Left lung (tissue), 4 donors: ENCODE measurements at regions not wholly inside any gene's neighbourhood (a gene's known extent, or its start where the extent isn't known, plus 50 kb on each side); places are given as distances from the start of the nearest gene placed in this dataset.
A peak's percentile ranks its signal among the peaks of the same experiment; 100 is the strongest.

ENCODE experiments used
- ATAC-seq: fragments of 200-7000 bp; cut with Tn5 transposase; one replicate; pipeline ENCODE4 v1.9.1; 2020; ENCODE audit warnings: moderate library complexity
- DNase-seq, 4 donors: peaks; one replicate each; pipeline ENCODE4 v3.0.0-alpha.2; 2013 to 2020
- H3K27ac ChIP-seq, 2 donors: fragments of 200-600 bp; sonication (generic) in 1 of 2; one replicate each; pipeline versions ENCODE4 v1.5.0 to v1.8.0; 2020 to 2021
- H3K27me3 ChIP-seq, 2 donors: fragments of 200-600 bp; sonication (generic) in 1 of 2; one replicate each; pipeline versions ENCODE4 v1.5.0 to v1.8.0; 2020 to 2021
- H3K36me3 ChIP-seq, 2 donors: fragments of 200-600 bp; sonication (generic) in 1 of 2; one replicate each; pipeline versions ENCODE4 v1.5.0 to v1.8.0; 2020 to 2021
- H3K4me1 ChIP-seq, 2 donors: fragments of 200-600 bp; one replicate each; pipeline ENCODE4 v1.8.0; 2021
- H3K4me3 ChIP-seq, 2 donors: fragments of 200-600 bp; sonication (generic) in 1 of 2; one replicate each; pipeline versions ENCODE4 v1.5.0 to v1.8.0; 2020 to 2021; ENCODE audit warnings: mild to moderate bottlenecking in 1 of 2
- H3K9me3 ChIP-seq, 2 donors: fragments of 200-600 bp; sonication (generic) in 1 of 2; one replicate each; pipeline versions ENCODE4 v1.5.0 to v1.8.0; 2020 to 2021
- intact Hi-C, 2 donors: fragments of 100-400 bp; cut with DNase I; formaldehyde crosslinking; loops; one replicate each; pipeline versions ENCODE4 v1.11.2 to v1.14.2; 2022
- TF ChIP-seq, protein P1 (sequence below), 2 donors: fragments of 200-600 bp; sonication (generic) in 1 of 2; IDR thresholded peaks; one replicate each; pipeline versions ENCODE4 v1.5.0 to v1.8.0; 2021; ENCODE audit warnings: antibody characterized with exemption in 2 of 2
- donor health status: DM: no; HTN: yes; CAD: no.
- donor health status: DM: no; HTN: no; CAD: no.

DNA sequence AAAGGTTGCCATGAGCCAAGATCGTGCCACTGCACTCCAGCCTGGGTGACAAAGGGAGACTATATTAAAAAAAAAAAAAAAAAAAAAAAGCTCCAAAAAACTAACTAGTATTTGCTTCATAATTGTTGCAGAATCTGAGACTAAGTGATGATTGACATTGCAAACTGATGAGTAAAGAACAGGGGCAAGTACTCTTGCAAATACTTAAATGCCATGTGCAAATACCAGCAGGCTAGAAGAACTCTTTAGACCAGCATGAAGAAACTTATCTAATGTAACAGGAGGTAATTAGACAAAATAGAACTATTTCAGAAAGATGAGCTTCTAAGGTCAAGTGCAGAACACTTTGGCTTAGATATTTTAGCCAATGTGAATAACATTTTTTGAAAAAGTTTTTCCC is 1368.1 kb downstream of the EFNB2 start:
- DNase-seq (peak in 1 of 4 donors; percentile 10), ATAC-seq (peak; percentile 91)
- H3K36me3 ChIP-seq = no peaks in the 10 kb centered on the region

DNA sequence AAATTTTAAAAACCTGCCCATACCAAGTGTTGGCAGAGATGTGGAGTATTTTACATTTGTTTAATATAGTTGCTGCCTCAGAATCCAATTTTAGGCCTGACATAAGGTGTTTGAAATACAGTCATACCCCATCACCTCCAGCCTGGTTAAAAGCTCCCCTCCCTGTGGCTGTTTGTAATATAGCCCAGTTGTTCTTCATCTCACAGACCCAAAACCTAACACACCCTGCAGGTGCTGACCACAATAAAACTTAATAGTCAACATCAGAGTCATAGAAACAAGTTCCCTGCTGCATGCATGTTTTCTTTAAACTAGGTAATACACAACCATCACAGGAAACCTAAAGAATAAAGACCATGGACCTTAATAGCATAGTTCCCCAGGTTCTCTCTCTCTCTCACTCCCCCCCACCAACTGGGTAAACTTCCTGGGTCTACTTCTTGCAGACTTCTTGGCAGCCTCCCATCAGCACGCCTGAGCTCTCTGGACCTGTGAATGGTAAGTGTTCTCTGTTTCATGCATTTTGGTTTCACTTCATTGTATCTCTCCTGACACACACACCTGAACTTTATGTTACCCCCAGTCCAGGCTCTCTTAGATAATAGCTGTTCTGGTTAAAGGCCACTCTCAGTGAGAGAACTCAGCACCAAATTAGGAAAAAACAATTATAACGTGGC is 1369.9 kb downstream of the EFNB2 start:
- no peak overlapping the region for H3K4me3 ChIP-seq
- ATAC-seq (peak; percentile 71), DNase-seq (peak in 3 of 4 donors; percentile 20 to 56 (median 53))
- peaks cover 0 to 4% of the 10 kb centered on the region in 2 donors for H3K9me3 ChIP-seq
- H3K27me3 ChIP-seq = no peaks in the 10 kb centered on the region
- H3K36me3 ChIP-seq = no peaks in the 10 kb centered on the region
- H3K27ac ChIP-seq = no peak overlapping the region
- H3K4me1 ChIP-seq = no peaks in the 10 kb centered on the region
- TF ChIP-seq, protein P1, sequence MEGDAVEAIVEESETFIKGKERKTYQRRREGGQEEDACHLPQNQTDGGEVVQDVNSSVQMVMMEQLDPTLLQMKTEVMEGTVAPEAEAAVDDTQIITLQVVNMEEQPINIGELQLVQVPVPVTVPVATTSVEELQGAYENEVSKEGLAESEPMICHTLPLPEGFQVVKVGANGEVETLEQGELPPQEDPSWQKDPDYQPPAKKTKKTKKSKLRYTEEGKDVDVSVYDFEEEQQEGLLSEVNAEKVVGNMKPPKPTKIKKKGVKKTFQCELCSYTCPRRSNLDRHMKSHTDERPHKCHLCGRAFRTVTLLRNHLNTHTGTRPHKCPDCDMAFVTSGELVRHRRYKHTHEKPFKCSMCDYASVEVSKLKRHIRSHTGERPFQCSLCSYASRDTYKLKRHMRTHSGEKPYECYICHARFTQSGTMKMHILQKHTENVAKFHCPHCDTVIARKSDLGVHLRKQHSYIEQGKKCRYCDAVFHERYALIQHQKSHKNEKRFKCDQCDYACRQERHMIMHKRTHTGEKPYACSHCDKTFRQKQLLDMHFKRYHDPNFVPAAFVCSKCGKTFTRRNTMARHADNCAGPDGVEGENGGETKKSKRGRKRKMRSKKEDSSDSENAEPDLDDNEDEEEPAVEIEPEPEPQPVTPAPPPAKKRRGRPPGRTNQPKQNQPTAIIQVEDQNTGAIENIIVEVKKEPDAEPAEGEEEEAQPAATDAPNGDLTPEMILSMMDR (IDR thresholded peaks at IDR 0.05) = no peak
- intact Hi-C loops = no loop called here

More for the DNA sequence above, 1368.1 kb downstream of the EFNB2 start:
- H3K4me1 ChIP-seq = no peaks in the 10 kb centered on the region
- peaks cover 0 to 13% of the 10 kb centered on the region in 2 donors for H3K9me3 ChIP-seq
- TF ChIP-seq, protein P1 (IDR thresholded peaks at IDR 0.05) = no peak
- H3K27ac ChIP-seq = no peak overlapping the region
- H3K27me3 ChIP-seq = no peaks in the 10 kb centered on the region
- intact Hi-C loops = no loop called here
- H3K4me3 ChIP-seq = no peak overlapping the region

DNA sequence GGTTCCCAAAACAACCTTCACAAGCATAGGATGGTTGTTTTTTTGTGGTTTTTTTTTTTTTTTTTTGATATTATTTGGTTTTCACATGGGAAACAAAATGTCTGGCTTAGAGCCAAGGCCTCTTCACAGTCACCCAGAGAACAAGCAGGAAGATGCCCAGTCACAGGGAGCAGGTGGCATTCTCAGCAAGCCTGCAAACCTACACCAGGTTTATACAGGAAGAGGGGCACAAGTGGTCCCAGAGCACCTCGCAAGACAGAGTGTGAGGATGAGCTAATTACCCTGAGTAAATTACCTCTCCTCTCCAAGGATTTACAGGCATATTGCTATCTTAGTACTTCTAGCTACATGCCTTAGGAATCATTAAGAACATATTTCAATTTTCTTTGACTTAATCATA is 1375.6 kb downstream of the EFNB2 start:
- no peak overlapping the region for H3K27ac ChIP-seq
- H3K9me3 ChIP-seq = no peaks in the 10 kb centered on the region
- DNase-seq (peak in 1 of 4 donors; percentile 13), ATAC-seq (no peak)
- no peaks in the 10 kb centered on the region for H3K36me3 ChIP-seq
- no peaks in the 10 kb centered on the region for H3K27me3 ChIP-seq
- TF ChIP-seq, protein P1 (IDR thresholded peaks at IDR 0.05) = no peak
- intact Hi-C loops = no loop called here
- H3K4me1 ChIP-seq = no peaks in the 10 kb centered on the region
- no peak overlapping the region for H3K4me3 ChIP-seq

DNA sequence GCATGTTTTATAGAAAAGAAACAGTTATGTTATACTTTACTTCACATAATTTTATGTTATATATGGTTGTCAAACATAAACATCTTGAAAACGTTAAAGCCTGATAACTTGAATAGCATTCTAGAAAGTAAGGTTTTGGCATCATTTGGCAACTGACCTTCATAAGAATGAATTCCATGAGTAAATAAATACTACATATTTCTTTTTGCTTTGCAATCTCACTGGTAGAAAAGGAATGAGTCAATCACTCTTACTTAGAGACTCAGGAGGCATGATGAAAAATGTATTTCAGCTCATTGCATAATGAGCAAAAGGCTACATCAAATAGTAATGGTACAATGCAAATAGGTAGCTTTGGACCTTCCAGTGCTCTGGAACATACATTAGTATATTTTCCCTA is 1381.9 kb downstream of the EFNB2 start:
- H3K9me3 ChIP-seq = no peaks in the 10 kb centered on the region
- ATAC-seq = no peak
- DNase-seq = no peak
- no peaks in the 10 kb centered on the region for H3K27me3 ChIP-seq
- TF ChIP-seq, protein P1 (IDR thresholded peaks at IDR 0.05) = no peak
- H3K4me1 ChIP-seq = no peaks in the 10 kb centered on the region
- H3K4me3 ChIP-seq = no peak overlapping the region
- intact Hi-C loops = no loop called here
- H3K27ac ChIP-seq = no peak overlapping the region
- H3K36me3 ChIP-seq = no peaks in the 10 kb centered on the region

DNA sequence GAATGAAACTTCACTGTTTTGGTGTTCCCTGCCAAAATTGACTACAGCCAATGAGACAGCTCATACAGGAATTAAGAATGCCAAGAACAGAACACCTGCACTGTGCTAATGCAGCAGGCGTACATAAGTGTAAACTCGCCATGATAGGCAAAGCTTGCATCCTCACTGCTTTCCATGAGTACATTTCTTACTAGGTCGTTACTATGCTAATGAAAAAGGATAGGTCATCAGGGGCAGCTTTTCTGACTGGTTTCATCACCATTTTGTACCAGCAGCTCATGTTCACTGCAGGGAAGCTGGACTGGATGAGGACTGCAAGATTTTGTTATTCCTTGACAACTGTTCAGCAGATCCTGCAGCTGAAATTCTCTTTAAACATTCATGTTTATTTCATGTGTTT is 1383.8 kb downstream of the EFNB2 start:
- DNase-seq = no peak
- H3K27ac ChIP-seq = no peak overlapping the region
- no peaks in the 10 kb centered on the region for H3K27me3 ChIP-seq
- intact Hi-C loops = no loop called here
- TF ChIP-seq, protein P1 (IDR thresholded peaks at IDR 0.05) = no peak
- ATAC-seq = no peak
- H3K36me3 ChIP-seq = no peaks in the 10 kb centered on the region
- no peaks in the 10 kb centered on the region for H3K9me3 ChIP-seq
- no peaks in the 10 kb centered on the region for H3K4me1 ChIP-seq
- H3K4me3 ChIP-seq = no peak overlapping the region
